ENCODE measurements at regions not wholly inside any gene's neighbourhood (a gene's known extent, or its start where the extent isn't known, plus 50 kb on each side); places are given as distances from the start of the nearest gene placed in this dataset.

GRCh38 chr11:119885067-119885466, 156.1 kb upstream of the NECTIN1 start:
- no peak for DNase-seq

GRCh38 chr11:119882316-119882715, 153.3 kb upstream of the NECTIN1 start:
- DNase-seq: no peak

GRCh38 chr11:119880873-119881272, 151.9 kb upstream of the NECTIN1 start:
- no peak for DNase-seq

GRCh38 chr11:119880143-119880542, 151.1 kb upstream of the NECTIN1 start:
- no peak for DNase-seq

- no peak for DNase-seq
Measured at GRCh38 chr11:119878990-119879389, 150.0 kb upstream of the NECTIN1 start.

GRCh38 chr11:119876841-119877240, 147.8 kb upstream of the NECTIN1 start:
- no peak for DNase-seq

GRCh38 chr11:119875841-119876600, 147.0 kb upstream of the NECTIN1 start:
- DNase-seq: no peak

- no peak for DNase-seq
Measured at GRCh38 chr11:119874660-119875238, 145.7 kb upstream of the NECTIN1 start.

- DNase-seq: no peak
Measured at GRCh38 chr11:119873761-119874421, 144.9 kb upstream of the NECTIN1 start.

GRCh38 chr11:119872611-119873310, 143.8 kb upstream of the NECTIN1 start:
- no peak for DNase-seq

GRCh38 chr11:119865661-119866156, 136.7 kb upstream of the NECTIN1 start:
- DNase-seq: no peak

GRCh38 chr11:119864836-119865235, 135.8 kb upstream of the NECTIN1 start:
- DNase-seq: no peak

GRCh38 chr11:119863851-119864601, 135.0 kb upstream of the NECTIN1 start:
- peak; percentile 37 for DNase-seq

- no peak for DNase-seq
Measured at GRCh38 chr11:119863236-119863635, 134.2 kb upstream of the NECTIN1 start.

- no peak for DNase-seq
Measured at GRCh38 chr11:119861160-119861559, 132.2 kb upstream of the NECTIN1 start.

GRCh38 chr11:119860561-119861094, 131.6 kb upstream of the NECTIN1 start:
- DNase-seq: no peak

- DNase-seq: no peak
Measured at GRCh38 chr11:119859684-119860083, 130.7 kb upstream of the NECTIN1 start.

GRCh38 chr11:119858288-119858687, 129.3 kb upstream of the NECTIN1 start:
- no peak for DNase-seq

GRCh38 chr11:119856681-119857485, 127.9 kb upstream of the NECTIN1 start:
- DNase-seq: no peak

GRCh38 chr11:119855066-119855465, 126.1 kb upstream of the NECTIN1 start:
- DNase-seq: no peak
